IPS DF 4.7 (cell line): ENCODE measurements at regions not wholly inside any gene's neighbourhood (a gene's known extent, or its start where the extent isn't known, plus 50 kb on each side); places are given as distances from the start of the nearest gene placed in this dataset.

Source experiments
- DNase-seq: peaks from one replicate; pipeline ENCODE4 v3.0.0-alpha.2; 2013; ENCODE audit warnings: low spot score; ENCODE audit errors: extremely low read depth

DNA sequence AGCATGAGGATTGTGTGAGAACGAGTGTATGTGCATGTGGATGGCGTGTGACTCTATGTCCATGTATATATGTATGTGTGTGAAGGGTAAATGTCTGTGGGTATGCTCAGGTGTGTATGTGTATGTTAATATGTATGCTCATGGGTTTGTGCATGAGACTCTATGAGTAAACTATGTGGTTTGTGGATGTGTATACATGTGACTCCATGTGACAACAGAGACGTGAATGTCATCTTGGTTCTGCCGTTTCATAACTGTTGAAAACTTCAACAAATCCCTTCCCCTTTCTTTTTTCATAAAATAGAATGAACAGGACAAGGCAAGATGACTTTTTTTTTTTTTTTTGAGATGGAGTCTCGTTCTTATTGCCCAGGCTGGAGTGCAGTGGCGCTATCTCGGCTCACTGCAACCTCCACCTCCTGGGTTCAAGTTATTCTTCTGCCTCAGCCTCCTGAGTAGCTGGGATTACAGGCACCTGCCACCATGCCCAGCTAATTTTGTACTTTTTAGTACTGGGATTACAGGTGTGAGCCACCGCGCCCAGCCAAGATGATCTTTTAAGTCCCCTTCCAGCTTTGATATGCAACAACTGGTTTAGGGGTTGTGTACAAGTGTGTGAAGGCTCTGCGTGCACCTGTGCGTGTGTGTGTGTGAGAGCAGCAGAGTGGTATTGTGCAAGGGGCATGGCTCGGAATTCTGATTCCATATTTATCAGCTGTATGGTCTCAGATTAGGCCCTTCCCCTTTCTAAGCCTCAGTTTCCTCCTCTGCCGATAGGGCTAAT lies 106.3 kb downstream of the EBNA1BP2 start:
- no peak for DNase-seq

DNA sequence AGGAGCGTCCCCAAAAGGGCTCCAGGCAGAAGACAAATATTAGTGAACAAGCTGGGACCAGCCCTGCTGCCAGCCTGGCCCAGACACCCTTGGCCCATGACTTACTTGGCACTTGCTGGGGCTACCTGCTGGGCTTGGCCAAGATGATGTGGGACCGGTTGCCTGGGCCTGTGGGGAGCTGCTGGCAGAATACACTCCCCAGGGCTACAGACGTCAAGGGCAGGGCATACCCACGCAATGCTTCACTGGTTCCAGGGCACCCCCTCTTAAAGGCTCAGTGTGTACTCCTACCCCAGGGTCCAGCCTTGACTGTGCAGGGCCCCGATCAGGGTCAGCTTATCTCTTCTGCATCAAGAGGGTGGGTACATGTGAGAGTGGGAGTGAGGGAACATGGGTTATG lies 106.5 kb upstream of the SLC2A1 start:
- DNase-seq, result no peak

DNA sequence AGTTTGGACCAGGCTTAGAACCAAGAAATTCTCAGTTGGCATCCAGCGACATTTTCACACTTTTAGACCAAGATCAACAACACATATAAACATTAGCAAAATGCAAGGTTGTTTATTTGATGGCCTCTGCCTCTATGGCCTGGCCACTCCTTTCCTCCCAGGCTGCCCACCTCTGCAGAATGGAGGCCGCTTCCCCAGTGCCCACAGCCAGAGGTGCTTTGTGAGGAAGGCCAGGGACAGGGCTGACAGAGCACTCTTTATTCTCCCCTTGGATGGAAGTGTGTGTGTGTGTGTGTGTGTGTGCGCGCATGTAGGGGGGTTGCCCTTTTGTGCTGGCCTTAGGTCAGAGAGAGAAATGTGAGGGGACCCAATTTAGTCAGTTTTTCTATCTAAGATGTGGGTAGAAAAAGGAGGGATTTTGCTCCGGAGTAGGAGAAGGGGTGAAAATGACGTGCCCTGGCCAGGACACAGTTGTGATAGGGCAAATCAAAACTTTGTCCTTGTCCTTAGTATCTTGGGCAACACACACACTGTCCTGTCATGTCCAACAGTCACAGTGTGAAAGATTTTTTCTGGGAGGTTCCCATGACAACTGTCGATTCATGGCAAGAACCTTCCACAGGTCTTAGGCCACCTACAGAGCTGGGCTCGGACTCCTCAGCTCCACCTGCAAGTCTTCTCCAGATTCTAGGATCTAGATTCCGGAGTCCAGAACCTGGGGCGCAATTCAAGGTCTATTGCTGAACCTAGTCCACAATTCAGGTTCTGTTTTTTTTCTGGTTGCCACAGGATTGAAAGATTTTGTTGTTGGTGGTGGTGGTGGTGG lies 104.9 kb upstream of the SLC2A1 start:
- DNase-seq, result no peak

DNA sequence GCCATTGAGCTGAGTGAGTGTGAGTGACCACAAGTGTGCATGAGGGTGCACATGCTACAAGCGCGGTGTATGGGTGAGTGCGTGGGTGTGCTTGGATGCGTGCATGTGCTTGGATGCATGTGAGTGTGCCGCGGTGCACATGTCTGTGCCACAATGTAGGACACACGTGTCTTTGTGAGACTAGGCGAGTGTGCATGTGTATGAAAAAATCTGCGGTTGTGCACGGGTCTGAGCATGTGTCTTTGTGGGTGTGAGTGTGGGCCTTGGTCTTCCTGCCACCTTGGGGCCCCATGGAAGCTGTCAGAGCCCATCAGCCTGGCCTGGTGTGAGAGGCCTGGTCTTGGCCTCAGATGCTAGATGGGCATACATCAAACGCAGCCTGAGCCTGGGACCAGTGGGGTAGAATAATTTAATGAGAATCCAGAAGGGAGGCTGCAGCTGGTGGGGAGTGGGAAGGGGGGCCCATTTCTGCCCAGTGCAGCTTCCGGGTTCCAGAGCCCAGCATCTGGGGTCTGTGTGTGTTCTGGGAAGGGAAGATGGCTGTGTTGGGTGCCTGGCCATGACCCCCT lies 103.9 kb upstream of the SLC2A1 start:
- no peak for DNase-seq

DNA sequence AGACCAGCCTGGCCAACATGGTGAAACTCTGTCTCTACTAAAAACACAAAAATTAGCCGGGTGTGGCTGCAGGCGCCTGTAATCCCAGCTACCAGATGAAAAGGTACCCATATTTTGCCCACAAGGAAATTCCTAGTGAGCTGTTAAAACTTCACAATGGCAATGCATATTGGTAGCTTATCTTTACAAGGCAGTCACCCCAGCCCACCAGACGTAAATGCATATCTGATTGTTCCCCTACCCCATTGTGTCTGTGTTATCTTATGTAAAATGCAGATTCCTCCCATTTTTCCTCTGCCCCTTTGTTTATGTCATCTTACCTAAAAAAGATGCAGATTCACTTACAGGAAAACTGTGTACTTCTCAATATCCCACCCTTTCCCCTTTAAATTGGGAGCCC lies 103.1 kb upstream of the SLC2A1 start:
- DNase-seq, result no peak

DNA sequence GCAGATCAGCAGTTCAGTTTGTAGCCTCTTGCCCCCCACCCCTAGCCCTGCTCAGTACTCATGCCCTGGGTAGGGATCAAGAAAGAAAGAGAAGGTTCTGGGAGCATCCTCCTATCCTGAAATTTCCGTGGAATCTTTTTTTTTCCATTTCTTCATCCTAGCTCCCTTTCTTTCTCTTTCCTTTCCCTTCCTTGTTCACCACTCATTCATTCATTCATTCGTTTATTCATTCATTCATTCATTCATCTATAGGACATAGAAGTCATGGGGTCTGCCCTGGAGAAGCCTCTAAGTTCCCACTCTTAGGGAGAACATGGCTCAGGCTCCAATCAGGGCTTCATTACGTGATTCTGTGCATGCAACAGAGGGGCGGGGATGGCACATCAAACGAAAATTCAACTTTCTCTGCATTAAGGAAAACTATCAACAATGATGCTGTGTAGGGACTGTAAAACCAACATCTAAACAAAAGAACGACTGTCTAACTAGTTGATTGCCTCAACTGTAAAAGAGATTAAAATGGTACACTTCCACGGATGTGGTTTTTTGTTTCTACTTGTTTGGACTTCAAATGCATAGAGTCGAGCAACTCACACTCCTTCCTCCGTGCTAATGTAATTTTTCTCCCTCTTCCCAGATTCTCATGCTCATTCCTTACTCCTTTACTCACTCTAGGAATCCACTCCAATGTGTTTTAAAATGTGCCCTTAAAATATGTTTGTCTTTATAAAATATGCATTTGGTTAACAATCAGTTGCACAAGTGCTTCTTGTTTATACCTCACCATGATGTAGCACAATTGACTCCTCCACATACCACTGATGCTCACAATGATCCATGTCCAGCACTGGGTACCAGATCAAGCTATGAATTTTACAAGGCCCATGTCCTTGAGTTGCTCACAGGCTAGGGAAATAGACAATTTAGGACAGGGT lies 101.2 kb upstream of the SLC2A1 start:
- DNase-seq, result no peak

DNA sequence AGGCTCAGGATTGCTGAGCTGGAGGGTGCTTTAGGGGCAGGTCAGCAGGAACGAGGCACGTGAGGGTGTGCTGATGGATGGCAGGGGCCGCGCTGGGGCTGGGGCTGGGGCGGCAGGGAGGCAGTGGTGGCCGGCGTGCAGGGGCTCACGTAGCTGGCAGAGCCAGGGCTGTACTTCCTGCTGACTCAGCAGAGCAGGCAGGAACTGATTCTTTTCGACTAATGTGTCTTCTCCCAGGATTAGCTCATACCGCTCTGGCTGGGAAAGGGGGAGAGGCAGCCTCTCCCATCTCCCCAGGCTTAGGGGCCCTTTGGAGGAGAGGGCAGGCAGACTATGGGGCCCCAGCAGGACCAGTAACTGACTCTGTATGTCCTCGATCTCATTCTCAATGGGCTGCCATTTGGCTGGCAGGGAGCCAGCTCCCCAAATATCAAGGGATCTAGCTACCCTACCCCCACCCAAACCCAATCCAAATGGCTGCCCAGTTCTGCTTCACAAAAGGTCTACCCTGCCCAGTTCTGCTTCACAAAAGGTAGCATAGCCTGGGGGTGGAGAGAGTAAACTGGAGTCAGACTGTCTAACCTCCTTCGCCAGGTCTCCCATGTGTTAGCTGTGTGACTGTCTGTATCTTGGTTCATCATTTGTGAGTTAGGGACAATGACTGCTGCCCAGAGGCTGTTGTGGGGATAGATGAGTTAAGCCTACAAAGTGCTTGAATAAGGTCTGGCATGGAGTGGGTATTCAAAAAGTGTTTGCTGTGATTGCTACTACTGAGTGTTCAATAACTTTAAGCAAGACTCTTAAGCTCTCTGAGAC lies 100.1 kb upstream of the SLC2A1 start:
- DNase-seq, result no peak

DNA sequence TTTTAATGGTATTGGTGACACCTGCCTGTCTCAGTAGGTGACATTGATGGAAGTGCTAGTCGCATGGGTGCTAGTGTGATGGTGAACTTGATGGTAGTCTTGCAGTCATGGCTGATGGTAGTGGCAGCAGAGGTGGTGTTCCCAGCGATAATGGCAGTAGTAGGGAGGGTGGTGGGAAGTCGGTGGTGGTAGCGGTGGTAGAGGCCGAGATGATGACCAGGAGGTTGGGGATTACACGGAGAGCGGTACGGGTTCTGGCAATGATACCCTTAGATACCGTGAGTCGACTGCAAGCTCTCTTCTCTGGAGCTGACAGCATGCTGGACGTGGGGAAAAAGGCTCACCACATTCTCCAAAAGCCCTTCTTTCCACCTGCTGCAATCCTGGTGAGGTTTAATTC lies 99.4 kb upstream of the SLC2A1 start:
- DNase-seq, result no peak

DNA sequence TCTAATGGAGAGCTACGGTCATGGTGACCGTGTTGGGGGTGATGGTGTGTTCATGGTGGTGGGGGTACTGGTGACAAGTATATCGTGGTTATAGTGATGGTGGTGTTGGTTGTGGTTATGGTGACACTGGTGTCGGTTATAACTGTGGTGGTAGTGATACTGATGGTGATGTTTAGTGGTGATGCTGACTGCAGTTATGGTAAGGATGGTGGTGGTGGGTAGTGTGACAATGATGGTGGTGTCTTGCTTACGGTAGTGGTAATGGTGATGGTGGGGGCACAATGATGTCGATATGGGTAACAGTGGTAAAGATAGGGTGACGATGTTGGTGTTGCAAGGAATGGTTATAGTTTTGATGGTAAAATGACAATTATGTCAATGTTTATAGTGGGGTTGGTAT lies 98.9 kb upstream of the SLC2A1 start:
- DNase-seq, result no peak

DNA sequence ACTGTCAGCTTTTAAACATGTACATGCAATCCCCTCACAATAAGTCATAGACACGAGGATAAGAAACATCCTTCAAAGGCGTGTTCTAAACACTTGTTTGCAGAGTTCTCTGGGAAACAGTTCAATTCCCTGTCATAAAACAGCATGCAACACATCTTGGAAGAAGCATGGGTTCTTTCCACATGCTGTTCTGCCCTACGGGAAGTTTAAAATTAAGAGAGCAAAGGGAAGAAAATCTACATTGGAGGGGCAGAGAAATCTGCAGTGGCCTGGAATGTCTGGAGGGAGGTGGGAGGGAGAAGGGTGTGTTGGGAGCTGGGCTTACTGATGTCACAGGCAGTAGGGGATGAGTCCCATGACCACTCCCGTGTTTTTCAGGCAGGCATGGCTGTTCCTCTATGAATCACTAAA lies 98.3 kb upstream of the SLC2A1 start:
- no peak for DNase-seq

DNA sequence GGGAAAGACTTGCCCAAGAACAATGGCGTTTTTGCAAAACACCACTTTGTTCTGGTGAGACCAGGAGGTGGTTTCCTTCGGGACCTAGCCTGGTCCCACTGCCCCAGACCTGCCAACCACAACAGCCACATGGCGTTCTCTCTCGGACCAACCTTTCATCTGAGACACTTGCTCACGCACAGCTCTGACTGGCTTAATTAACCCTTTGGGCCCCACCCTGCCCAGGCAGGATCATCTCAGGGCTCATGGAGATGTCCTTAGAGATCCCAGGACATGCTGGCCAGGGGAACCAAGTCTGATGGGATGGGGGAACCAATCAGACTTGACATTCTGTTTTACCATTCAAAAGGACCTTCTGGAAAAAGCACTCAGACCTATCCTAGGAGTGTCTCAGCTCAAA lies 97.8 kb upstream of the SLC2A1 start:
- no peak for DNase-seq

DNA sequence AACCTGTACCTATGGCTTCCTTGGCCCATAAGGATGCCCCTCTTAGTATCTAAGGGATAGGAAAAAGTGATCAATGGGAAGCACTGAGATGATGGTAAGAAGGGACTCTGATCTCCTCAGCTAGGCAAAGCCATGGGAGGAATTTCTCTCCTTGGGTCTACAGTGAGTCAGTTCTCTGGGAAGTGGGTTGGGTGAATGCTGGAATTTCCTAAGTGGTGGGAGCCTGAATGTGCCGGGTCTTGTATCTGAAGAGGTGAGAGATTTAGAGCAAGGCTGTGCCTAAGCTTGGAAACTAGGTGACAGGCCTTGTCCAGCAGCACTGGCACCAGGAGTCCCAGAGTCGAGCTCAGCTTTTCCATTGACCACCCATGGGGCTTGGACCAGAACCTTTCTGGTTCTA lies 96.3 kb upstream of the SLC2A1 start:
- no peak for DNase-seq

DNA sequence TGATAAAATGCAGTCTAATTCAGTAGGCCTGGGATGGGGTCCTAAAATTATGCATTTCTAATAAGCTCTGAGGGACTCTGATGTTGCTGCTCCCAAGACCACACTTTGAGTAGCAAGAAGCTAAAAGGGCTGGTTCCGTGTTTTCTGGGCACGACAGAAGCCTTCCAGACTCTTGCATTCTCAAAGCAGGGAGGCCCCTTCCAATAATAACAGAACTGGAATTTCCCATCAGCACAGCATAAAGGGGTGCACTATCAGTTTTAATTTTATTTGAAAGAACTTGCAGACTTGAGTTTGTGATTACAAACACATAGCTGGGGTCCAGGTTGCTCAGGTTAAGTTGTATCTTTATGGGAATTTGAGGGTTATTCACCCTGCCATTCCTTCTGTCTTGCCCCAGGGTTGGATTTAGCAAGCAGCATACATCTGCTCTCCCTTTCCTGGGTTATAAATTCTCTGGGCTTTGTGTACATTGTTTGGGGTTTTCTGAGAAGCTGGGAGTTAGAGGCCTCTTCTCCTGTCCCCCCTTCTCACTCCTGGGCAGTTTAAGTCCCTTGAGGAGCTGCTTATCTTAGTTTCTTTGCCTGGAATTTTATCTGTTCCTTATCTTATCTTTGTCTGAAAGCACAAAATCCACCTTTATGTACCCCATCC lies 94.2 kb upstream of the SLC2A1 start:
- DNase-seq, result no peak

DNA sequence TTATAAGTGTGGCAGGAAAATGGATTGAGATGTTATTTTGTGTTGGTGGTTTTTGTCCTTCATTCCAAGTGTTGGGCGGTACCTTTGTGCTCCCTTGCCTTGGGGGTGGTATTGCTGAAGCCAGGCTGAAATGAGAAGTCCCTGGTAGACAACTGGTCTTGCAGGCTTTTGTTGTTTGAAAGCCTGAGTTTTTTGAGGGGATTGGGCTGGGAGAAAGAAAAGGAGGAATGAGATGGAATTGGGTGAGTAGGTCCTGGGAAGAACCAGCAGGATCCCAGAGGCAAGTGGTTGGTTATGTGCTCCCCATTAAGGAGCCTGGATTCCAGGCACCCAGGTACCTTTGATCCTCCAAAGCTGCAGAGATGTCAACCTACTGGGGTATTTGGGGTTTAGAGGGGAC lies 93.7 kb upstream of the SLC2A1 start:
- DNase-seq, result no peak

DNA sequence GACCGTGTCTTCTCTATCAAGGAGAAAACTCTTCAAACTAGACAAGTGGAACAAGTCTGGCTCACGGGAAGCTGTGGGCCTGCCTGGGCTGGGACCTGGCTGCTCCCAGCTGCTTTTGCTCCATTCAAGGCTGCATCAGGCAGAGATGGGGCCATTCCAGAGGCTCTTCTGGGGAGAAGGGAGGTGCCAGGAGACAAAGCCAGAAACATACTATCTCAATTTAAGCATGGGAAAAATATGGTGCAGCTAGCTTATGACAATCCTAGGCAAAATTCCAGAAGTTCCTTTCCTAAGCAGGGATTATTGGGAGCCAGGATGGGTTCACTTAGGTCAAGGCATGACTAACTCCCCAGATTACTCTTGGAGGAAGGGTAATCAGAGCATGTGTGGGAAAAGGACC lies 90.8 kb upstream of the SLC2A1 start:
- DNase-seq, result no peak

DNA sequence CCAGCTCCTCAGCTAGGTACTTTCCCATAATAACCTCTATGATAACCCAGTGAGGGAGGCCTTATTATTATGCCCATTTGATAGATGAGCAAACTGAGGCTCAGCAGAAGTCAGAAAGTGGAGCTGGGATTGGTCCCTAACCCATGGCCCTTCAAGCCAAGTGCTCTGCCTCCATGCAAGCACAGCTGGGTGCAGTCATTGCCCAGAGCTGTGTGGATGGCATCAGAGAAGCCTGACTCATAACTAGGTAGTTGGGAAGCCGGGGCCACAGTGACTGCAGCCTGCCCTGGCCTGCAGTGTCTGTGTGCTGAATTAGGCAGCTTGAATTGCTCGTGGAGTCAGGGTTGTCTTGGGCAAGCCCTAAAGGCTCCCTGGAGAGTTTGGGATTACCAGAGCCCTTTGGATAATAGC lies 89.9 kb upstream of the SLC2A1 start:
- DNase-seq, result no peak

DNA sequence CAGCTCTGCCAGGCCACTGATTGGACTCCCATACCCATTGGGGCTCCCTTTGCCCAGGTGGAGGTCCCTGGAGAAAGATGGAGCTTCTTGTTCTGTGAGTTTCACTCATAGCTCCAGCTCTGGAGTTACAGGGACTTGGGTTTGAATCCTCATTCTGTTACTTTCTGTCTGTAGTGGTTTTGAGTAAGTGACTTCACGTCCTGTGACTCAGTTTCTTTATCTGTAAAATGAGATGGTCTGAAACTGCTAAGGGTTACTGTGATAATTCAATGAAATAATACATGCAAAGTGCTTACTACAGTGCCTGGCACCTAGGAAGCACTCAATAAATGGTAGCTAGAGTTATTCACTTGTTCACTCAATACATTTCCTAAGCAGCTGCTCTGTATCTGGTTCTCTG lies 88.5 kb upstream of the SLC2A1 start:
- DNase-seq, result no peak

DNA sequence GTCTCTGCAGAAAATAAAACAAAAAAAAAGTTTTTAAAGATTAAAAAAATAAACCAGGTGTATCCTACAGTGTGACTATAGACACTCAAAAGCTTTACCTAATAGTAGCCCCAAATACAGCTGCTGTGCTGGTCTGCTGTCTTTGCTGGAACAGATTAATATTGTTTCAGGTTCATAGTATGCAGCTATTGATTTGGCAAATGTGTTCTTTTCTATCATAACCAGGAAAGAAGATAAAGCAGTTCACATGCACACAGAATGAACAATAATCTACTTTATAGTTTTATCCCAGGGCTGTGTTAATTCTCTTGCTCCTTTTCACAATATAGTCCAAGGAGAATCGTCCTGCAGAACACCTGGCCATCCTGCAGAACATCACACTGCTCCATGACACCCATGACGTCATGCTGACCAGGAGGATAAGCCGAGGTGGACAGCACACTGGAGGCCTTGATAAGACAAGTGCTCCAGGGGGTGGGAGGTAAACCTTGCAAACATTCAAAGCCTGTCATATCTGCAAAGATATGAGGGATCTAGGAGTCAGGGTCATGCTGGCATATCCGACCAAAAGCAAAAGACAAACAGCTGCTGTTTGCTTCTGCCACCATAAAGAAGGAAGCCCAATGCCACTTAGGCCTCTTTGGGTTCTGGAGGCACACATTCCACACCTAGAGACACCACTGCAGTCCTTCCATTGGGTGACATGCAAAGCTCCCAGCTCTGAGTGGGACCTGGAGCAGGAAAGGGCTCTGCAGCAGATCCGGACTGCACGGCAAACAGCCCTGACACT lies 86.1 kb upstream of the SLC2A1 start:
- DNase-seq, result no peak

DNA sequence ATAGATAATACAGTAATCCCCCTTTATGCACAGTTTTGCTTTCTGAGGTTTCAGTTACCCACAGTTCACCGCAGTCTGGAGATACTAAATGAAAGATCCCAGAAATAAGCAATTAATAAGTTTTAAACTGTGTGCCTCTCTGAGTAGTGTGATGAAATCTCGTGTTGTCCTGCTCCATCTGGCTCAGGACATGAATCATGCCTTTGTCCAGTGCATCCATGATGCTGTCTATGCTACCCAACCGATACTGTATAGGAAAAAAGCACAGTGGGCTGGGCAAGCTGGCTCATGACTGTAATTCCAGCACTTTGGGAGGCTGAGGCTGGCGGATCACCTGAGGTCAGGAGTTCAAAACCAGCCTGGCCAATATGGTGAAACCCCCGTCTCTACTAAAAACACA lies 85.0 kb upstream of the SLC2A1 start:
- DNase-seq, result no peak
